Hematopoietic multipotent progenitor cell treated with erythropoietin and hydrocortisone succinate and interleukin-3 and kit ligand, for 15 days (in vitro differentiated cells): ENCODE measurements at regions not wholly inside any gene's neighbourhood (a gene's known extent, or its start where the extent isn't known, plus 50 kb on each side); places are given as distances from the start of the nearest gene placed in this dataset.
A peak's percentile ranks its signal among the peaks of the same experiment; 100 is the strongest.

Source experiments
- DNase-seq: peaks from one replicate; pipeline ENCODE4 v3.0.0-alpha.2; 2015; ENCODE audit warnings: low spot score

- DNase-seq: no peak
Observed at GRCh38 chr15:97892167-97892938, 68.2 kb upstream of the ARRDC4 start.

GRCh38 chr15:97893967-97894366 is 66.5 kb upstream of the ARRDC4 start:
- DNase-seq: no peak

- DNase-seq: no peak
Observed at GRCh38 chr15:97899981-97900380, 60.5 kb upstream of the ARRDC4 start.

- no peak for DNase-seq
Observed at GRCh38 chr15:97902140-97902780, 58.2 kb upstream of the ARRDC4 start.

GRCh38 chr15:97903560-97903959 is 56.9 kb upstream of the ARRDC4 start:
- DNase-seq: no peak

- peak; percentile 4 for DNase-seq
Observed at GRCh38 chr15:97903971-97904572, 56.4 kb upstream of the ARRDC4 start.

GRCh38 chr15:97909291-97909891 is 51.1 kb upstream of the ARRDC4 start:
- peak; percentile 57 for DNase-seq
